Activated T-cell treated with anti-CD3 and anti-CD28 coated beads for 48 hours (primary cell): ENCODE measurements at regions not wholly inside any gene's neighbourhood (a gene's known extent, or its start where the extent isn't known, plus 50 kb on each side); places are given as distances from the start of the nearest gene placed in this dataset.

ENCODE experiments used
- DNase-seq: peaks from one replicate; pipeline ENCODE4 v3.0.0-alpha.2; 2020; ENCODE audit warnings: low read depth

- DNase-seq = no peak
Observed at GRCh38 chr17:70021726-70022125, 53.3 kb upstream of the KCNJ16 start.

DNA sequence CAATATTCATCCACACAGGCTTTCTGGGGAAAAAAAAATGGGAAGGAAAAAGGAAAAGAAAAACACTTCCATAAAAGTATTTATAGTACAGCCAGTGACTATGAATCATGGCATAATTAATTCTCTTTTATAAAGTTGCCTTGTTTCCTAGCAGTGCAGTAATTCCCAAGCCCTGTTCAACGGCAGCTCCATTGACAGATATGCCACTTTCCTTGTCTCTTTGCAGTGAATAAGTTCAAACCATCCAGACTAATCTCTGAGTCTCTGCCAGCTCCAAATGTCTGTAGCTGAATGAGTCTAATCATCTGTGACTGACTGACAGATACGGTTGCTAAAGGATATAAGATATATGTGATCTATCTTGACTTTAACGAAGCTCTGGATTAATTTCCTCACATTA lies 52.9 kb upstream of the KCNJ16 start:
- DNase-seq = no peak

DNA sequence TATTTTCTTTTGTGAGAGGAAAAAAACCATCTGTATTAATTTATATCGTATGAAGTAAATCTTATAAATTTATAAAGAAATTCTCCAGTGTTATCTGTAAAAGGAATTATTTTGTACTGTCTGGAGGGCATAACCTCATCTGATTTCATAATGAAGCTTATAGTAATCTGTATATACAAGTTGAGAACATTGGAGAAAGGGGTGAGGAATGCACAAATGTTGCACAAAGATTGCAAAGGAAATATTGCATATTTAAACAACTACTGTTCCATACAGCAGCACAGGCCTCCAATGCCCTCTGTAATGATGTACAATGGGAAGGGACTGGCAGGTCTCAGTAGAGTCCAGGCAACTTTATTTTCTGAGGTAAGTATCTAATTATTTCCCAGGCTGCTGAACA lies 50.8 kb upstream of the KCNJ16 start:
- no peak for DNase-seq
